Activated CD8-positive, alpha-beta memory T cell treated with anti-CD3 and anti-CD28 coated beads for 24 hours (primary cell): ENCODE measurements at regions not wholly inside any gene's neighbourhood (a gene's known extent, or its start where the extent isn't known, plus 50 kb on each side); places are given as distances from the start of the nearest gene placed in this dataset.
"Not testable (repeated sequence)": the region's sequence is repeated elsewhere in the genome, so short reads cannot be mapped to it uniquely, and the experiment has no call there.

Experiments used
- DNase-seq: peaks from one replicate; pipeline ENCODE4 v3.0.0-alpha.2; 2020

DNA sequence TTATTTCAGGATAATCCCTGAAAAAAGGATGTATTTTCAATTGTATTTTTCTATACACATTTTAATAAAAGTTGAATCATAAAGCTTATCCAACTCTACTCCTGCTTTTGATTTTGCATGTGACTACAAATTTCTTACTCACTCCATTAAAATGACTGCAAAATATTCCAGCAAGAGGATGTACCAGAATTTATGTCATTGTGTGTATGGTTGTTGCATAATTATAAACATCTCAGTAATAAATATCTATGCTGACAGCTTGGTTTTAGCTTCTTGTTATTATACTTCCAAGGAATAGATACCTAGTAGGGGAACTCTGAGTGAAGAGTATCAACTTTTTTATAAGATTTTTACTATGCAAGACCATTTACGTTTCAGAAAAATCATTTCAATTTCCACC, 463.2 kb upstream of the RUNX1 start:
- DNase-seq = no peak

DNA sequence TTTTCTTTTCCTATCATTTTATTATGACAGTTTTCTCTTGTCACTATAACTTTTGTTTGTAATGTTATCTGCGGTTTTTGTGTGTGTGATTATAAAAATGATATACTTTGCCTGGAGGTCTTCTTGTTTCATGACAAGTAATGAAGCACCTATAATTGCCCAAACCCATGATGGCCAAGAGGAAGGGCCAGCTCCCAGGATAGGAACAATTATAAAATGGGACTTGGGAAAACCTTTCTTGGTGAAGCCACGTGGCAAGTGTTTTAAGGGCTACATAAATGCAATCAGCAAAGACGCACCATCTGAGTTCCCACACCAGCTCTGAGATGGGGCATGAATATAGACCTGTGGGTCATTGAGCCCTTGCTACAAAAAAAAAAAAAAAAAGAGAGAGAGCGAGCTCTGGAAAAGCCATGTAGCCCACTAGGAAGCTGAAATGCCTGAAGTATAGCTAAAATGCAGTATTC, 462.6 kb upstream of the RUNX1 start:
- DNase-seq = no peak

DNA sequence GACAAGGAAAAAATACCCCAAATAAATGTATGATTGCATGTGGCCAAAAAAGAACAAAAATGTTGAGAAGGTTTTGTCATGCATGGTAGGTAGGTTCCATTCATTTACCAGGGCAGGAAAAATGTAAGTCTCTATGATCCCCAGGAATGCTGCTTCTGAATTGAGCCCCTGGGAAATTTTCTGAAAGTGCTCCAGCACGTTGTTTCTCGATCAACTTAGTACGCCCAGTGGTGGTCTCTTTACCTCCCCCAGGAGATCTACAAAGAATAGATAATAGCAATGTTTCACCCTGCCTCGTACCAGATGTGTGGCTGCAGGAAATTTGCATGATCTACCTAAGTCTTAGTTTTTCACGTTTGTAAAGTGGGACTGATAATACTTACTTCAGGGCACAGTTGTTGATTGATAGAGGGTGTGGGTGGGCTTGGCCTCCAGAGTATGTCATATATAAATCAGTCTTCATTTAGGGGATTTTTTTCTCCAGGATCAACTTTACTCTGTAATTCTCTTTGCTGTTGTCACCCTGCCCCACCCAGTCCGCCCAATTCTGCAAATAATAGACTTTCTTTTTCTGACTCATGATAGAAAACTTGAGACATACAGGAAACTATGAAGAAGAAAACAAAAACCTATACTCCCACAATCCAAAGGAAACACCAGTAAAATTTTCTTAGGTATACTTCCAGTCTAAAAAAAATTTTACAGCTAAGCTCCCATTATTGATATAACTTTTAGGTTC, 462.0 kb upstream of the RUNX1 start:
- DNase-seq = no peak

DNA sequence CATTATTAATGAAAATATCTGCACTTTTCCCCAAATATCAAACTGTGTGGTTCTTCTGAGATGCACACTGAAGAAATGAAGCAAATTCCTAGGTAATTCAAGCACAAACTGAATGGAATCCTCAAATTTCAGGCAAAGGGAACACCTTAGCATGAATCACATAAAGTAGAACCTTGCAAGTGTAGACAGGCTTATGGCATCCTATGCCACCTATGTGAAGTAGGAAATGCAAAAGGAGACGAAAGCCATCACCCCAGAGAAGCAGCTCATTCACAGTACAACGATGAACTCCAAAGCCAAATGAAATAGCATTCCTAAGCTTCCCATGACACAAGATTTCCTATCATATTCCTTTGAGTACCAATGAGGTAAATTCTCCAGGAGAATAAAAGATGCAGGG, 461.2 kb upstream of the RUNX1 start:
- DNase-seq = no peak

DNA sequence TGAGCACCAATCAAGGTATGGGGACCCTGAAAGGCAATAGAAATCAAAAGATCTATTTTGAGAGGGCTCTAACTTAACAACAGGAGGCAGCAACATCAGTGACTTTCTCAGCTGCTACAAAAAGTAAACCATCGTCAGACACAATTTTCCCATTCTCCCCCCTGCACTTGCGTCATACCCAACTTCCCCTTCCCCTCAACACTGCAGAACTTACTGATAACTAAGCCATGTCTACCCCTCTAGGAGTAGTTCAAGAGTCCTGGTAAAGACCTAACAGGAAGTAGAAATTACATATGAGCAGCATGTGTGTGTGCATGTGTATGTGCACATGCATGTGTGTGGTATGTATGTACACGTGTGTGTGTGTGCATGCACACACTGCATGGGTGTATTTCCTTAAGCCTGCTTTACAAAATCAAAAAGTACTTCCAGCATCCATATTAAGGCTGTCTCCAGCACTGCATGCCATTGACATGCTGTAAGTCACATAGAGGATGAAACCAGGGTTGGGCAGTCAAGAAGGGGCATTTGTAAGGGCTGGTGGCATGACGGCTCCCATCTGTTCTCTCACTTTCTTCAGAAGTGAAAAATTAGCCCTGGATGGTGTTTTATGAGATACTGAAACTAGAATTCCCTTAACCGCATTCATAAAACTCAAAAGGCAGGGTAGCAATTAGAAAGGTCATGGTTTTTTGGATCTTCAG, 460.1 kb upstream of the RUNX1 start:
- no peak for DNase-seq

- no peak for DNase-seq
These were observed 459.2 kb upstream of the RUNX1 start for GRCh38 chr21:35508139-35508888.

DNA sequence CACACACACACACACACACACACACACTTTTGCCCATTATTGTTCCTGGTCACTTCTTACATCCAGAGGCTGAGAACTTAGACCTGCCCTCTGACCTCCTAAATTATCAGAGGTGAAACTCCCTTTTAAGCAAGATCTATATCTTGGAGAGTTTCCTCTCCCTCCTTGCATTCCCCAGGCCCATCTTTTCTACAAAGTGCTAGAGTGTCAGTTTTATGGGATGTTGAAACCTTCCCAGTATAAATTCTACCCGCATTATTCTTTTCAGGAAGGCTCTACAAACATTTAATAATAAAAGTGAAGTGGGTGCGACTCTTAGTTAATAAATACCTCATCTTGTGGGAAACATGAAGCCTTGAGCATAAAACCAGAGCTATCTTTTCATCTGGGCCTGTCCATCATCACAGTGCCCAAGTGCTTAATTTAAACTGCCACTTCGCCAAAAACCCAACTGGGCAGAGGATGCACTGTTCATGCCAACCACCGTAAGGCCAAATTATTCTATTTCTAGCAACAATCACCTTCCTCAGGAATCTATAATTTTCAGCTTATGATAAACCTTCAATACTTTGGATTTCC, 458.2 kb upstream of the RUNX1 start:
- no peak for DNase-seq

DNA sequence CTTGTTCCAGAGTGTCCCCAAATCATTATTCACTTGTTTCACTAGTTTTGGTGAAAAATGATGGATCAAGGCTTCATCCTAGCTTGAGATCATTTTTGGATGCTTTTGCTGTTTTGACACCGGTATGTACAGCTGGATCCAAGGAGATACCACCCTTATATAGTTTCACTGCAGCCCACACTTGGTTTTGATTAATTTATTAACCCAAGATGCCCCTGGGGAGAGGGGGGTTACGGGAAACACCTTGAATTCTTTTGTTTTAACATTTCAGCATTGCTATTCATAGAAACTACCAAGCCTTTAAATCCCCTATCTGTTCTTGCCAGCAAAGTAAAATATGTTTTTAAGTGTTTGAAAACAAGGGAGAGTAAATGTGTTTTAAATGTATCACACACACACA, 457.7 kb upstream of the RUNX1 start:
- no peak for DNase-seq

DNA sequence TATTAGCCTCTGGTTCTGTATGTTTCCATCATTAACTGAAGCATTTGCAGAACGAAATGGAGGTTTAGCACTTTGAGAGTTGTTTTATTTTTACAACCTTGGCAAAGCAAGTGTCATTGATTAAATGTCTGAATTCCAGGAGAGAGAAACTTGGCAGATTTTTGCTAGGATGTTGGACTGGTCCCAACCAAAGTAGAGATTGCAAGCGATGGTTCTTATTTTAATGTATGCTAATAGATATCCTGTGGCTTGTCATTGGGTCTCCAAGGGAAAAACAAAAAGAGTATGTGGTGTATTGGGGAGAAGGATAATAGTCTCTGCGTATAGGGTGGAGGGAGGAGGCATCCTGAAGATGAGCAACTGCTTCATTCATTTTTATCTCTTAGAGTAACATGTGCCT, 457.2 kb upstream of the RUNX1 start:
- DNase-seq = no peak

- no peak for DNase-seq
These were observed 455.9 kb upstream of the RUNX1 start for GRCh38 chr21:35504951-35505466.

- no peak for DNase-seq
These were observed 455.2 kb upstream of the RUNX1 start for GRCh38 chr21:35504277-35504676.

- no peak for DNase-seq
These were observed 454.6 kb upstream of the RUNX1 start for GRCh38 chr21:35503671-35504070.

DNA sequence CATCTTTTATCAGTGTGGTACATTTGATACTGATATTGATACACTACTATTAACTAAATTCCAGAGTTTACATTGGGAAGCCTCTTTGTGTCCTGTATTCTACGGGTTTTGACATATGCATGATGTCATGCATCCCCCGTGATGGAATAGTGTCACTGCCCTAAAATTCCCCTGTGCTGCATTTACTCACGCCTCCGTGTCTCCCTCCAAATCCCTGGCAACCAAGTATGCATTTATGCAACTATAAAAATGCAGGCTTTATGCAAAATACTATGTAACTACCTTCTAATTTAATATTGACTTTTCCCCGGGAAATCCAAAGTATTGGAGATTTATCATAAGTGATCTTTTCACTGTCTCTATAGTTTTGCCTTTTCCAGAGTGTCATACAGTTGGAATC, 453.7 kb upstream of the RUNX1 start:
- DNase-seq = no peak

- DNase-seq = not testable (repeated sequence)
These were observed 448.4 kb upstream of the RUNX1 start for GRCh38 chr21:35497522-35497921.

DNA sequence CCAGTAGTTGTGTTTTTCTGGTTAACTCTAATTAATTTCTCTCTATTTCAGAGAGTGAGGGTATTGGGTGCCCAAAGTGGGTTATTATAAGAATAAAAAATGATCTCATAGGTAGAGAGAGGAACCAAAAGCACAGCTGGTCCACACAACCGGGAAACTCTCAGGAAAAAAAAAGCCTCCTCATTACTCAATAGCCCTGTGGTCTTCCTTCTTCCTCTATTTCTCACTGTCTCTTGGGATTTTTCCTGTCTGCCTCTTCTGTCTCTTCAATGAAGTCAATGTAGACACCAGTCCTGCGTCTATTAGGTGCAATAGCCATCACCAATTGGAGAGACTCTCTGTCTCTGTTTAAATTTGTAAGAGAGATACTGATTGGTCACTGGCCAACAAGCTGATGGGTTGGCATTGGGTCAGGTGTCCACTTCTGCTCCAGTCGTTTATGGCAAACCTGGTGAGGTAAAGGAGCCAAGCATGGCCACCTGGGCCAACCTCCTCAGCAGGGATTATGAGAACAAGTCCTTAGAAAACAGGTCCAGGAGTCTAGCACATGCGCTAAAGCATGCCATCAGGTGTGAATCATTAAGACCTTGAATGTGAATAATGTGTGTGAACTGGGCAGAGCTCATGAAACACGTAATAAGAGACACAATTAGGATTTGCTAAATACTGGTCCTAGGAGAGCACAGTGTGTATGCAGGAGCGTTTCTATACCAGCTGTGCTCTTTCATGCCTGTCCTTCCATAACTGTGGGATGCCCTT, 443.0 kb upstream of the RUNX1 start:
- no peak for DNase-seq

DNA sequence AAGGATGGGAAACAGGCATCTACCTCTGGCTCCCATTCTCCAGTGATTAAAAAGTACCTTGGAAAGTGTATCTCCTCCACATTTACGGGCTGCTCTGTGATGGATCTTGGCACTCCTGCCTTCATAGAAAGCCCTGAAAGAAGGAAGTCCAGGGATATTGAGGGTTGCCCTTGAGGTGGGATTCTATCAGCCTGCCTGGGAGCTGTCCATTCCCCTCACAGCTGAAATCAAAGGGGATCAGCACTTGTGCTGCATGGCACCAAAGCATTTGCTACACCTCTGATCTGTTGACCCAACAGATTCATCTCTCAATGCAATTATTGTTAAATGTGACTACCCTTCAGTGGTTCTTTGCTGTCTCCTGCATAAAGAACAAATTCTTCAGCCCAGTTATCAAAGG, 442.0 kb upstream of the RUNX1 start:
- DNase-seq = no peak

DNA sequence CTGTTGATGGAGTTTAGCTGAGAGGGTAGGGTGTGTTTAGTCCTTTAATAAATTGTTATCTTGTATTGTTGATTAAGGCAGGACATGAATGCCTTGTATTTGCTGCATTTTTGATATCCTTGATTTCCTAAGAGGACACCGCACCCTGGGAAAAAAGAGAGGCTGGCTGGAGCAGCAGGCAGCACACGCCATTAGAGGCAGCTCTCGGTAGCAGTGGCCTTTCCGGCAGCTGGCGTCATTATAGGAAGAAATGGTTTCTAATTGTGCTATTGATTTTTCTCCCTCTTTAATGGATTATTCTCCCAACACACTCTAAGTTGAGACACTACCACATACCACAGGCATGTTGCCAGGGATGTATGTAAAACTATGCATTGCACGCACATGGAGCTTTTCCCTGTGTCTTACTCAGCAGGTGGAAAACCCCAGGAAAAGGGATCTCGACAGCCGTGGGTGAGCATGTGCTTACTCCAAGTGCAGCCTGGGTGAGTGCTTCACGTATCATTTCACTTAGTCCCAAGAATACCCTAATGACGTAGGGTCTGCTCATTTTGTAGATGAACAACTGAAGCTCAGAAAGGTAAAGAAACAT, 440.4 kb upstream of the RUNX1 start:
- no peak for DNase-seq

DNA sequence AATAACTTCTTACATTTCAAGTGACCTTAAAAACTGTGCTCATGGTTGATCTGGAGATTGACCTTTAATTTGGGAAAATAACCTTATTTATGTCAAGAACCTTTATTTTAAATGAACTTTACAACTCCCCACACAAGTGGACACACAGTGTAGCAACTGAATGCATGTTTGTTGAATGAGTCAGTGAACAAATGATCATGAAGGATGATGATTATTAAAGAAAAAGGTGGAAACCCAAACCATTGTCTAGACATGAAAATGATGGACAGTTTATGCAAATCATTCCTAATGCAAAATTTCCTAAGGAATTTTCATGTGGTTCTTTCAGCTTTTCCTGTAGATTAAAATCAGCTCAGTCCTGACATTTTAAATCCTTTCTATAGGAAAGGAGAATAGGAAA, 439.8 kb upstream of the RUNX1 start:
- no peak for DNase-seq

DNA sequence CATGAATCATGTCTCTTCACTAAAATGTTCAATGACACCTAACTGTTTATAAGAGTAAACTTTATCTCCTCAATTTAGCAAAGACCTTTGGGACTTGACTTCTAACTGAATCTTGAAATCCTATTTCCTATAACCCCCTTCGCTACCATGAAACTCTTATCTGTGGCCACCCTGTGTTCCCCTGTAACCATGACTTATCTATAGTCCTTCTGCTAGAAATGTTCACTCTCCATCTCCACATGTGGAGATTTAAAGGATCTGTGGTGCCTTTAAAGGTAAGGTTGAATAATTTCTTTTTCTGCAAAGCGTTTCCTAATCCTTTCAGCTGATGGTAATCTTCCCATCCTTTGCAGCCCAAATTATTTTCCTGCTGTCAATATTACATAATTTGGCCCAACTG, 436.3 kb upstream of the RUNX1 start:
- no peak for DNase-seq

GRCh38 chr21:35484851-35485250, 435.7 kb upstream of the RUNX1 start:
- DNase-seq = no peak

DNA sequence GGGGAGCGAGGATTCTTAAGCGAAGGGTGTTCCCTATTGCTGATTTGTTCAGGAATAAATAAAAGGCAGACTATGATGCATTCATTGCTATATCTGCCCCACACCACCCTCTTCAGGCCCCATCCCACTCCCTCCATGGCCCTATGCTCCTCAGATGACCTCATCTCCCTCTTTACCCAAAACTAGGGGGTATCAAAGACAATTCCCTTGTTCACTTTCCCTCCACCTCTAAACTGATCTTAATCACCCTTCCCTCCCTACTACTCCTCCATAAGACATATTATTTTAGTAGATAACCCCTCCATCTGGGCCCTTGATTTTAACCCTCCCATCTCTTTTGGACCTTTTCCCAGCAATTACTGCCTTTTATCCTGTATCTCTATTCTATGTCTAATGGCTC, 434.9 kb upstream of the RUNX1 start:
- DNase-seq = no peak
